Loucy (cell line): ENCODE measurements at regions not wholly inside any gene's neighbourhood (a gene's known extent, or its start where the extent isn't known, plus 50 kb on each side); places are given as distances from the start of the nearest gene placed in this dataset.
"Not testable (repeated sequence)": the region's sequence is repeated elsewhere in the genome, so short reads cannot be mapped to it uniquely, and the experiment has no call there.

Experiments
- CTCF ChIP-seq: fragments of 200-600 bp; sonication (generic); conservative IDR thresholded peaks from 2 replicates; pipeline ENCODE4 v1.5.1; 2014; ENCODE audit warnings: mild to moderate bottlenecking, antibody characterized with exemption, low read length
- EZH2phosphoT487 ChIP-seq: fragments of 200-600 bp; IDR thresholded peaks from 2 replicates; pipeline ENCODE4 v1.6.1; 2018; ENCODE audit warnings: antibody characterized with exemption, mild to moderate bottlenecking, moderate library complexity, borderline replicate concordance

- not testable (repeated sequence) for TF ChIP-seq EZH2phosphoT487, CTCF
These were observed 103.7 kb upstream of the CLINT1 start for GRCh38 chr5:157962686-157963085.
